ENCODE measurements at regions not wholly inside any gene's neighbourhood (a gene's known extent, or its start where the extent isn't known, plus 50 kb on each side); places are given as distances from the start of the nearest gene placed in this dataset.

DNA sequence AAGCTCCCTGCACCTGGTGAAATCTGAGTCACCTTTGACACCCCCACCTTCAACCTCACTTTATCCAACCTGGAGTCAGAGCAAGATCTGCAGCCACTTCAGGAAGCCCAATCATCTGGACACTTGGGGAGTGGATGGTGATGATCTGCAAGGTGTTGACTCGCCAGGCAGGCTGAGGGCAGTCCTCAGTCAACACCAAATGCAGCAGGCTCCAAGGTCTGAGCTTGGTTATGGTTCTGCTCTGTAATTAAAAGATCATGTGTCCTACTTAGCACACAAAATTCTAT, 446.9 kb downstream of the BRD1 start:
- TF ChIP-seq, protein P1, sequence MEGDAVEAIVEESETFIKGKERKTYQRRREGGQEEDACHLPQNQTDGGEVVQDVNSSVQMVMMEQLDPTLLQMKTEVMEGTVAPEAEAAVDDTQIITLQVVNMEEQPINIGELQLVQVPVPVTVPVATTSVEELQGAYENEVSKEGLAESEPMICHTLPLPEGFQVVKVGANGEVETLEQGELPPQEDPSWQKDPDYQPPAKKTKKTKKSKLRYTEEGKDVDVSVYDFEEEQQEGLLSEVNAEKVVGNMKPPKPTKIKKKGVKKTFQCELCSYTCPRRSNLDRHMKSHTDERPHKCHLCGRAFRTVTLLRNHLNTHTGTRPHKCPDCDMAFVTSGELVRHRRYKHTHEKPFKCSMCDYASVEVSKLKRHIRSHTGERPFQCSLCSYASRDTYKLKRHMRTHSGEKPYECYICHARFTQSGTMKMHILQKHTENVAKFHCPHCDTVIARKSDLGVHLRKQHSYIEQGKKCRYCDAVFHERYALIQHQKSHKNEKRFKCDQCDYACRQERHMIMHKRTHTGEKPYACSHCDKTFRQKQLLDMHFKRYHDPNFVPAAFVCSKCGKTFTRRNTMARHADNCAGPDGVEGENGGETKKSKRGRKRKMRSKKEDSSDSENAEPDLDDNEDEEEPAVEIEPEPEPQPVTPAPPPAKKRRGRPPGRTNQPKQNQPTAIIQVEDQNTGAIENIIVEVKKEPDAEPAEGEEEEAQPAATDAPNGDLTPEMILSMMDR (conservative IDR thresholded peaks at IDR 0.05; ENCODE audit: low read length): no peak
- TF ChIP-seq EZH2phosphoT487 (IDR thresholded peaks at IDR 0.05; ENCODE audit: borderline replicate concordance): no peak
